PFSK-1 (cell line): ENCODE measurements at regions not wholly inside any gene's neighbourhood (a gene's known extent, or its start where the extent isn't known, plus 50 kb on each side); places are given as distances from the start of the nearest gene placed in this dataset.

ENCODE experiments used
- POLR2AphosphoS5 ChIP-seq: IDR thresholded peaks from 2 replicates; pipeline ENCODE4 v1.6.1; 2012; ENCODE audit warnings: low read depth, mild to moderate bottlenecking, control low read depth, low read length, moderate library complexity
- SIN3A ChIP-seq: IDR thresholded peaks from 2 replicates; pipeline ENCODE4 v1.6.1; 2012; ENCODE audit warnings: mild to moderate bottlenecking, low read length, moderate library complexity, borderline replicate concordance; ENCODE audit not compliant: insufficient read depth
- TAF1 ChIP-seq: IDR thresholded peaks from 2 replicates; pipeline ENCODE4 v1.6.1; 2012; ENCODE audit warnings: low read length, control low read depth, borderline replicate concordance; ENCODE audit not compliant: insufficient read depth

- TF ChIP-seq SIN3A (no peak), TAF1 (no peak), POLR2AphosphoS5 (no peak)
These were observed 263.8 kb upstream of the IGFBP7 start for GRCh38 chr4:57373991-57374390.
